Tibial nerve (tissue), 4 donors: ENCODE measurements at regions not wholly inside any gene's neighbourhood (a gene's known extent, or its start where the extent isn't known, plus 50 kb on each side); places are given as distances from the start of the nearest gene placed in this dataset.

Experiments used
- CTCF ChIP-seq, 5 experiments: fragments of 200-600 bp in 3 of 5; fragments of 450-650 bp in 2 of 5; sonication (generic) in 3 of 5; IDR thresholded peaks; one replicate each; pipeline ENCODE4 v1.5.1; 2016 to 2019; ENCODE audit warnings: antibody characterized with exemption in 5 of 5, mild to moderate bottlenecking in 3 of 5, moderate library complexity in 2 of 5
- EP300 ChIP-seq, 2 donors: sonication (generic); formaldehyde crosslinking; IDR thresholded peaks; one replicate each; pipeline ENCODE4 v1.6.1; 2017; ENCODE audit warnings: antibody characterized with exemption in 2 of 2, mild to moderate bottlenecking in 1 of 2

GRCh38 chr11:80900265-80900664 is 1459.4 kb upstream of the TENM4 start:
- TF ChIP-seq EP300 (IDR thresholded peaks at IDR 0.05) = no peak
- no peak for TF ChIP-seq CTCF (IDR thresholded peaks at IDR 0.05)
